GM21528 (cell line): ENCODE measurements at regions not wholly inside any gene's neighbourhood (a gene's known extent, or its start where the extent isn't known, plus 50 kb on each side); places are given as distances from the start of the nearest gene placed in this dataset.

Experiments
- ATAC-seq: cut with Tn5 transposase; IDR thresholded peaks from one replicate; pipeline ENCODE4 v1.9.1; 2021; ENCODE audit warnings: mild to moderate bottlenecking, moderate library complexity; ENCODE audit not compliant: unreplicated experiment, low FRiP score

- no peak for ATAC-seq
Observed at GRCh38 chr12:107318806-107319532, 225.6 kb upstream of the CRY1 start.

- ATAC-seq, result no peak
Observed at GRCh38 chr12:107319533-107320032, 226.2 kb upstream of the CRY1 start.

GRCh38 chr12:107320033-107320928 lies 226.9 kb upstream of the CRY1 start:
- ATAC-seq, result no peak

GRCh38 chr12:107320929-107321631 lies 227.7 kb upstream of the CRY1 start:
- ATAC-seq, result no peak

GRCh38 chr12:107322063-107322462 lies 228.7 kb upstream of the CRY1 start:
- ATAC-seq, result no peak

- no peak for ATAC-seq
Observed at GRCh38 chr12:107325075-107325608, 231.8 kb upstream of the CRY1 start.

GRCh38 chr12:107326237-107326636 lies 232.9 kb upstream of the CRY1 start:
- ATAC-seq, result no peak

- ATAC-seq, result no peak
Observed at GRCh38 chr12:107327651-107328182, 234.4 kb upstream of the CRY1 start.

GRCh38 chr12:107328442-107329133 lies 235.2 kb upstream of the CRY1 start:
- ATAC-seq, result no peak

- ATAC-seq, result no peak
Observed at GRCh38 chr12:107329569-107330324, 236.4 kb upstream of the CRY1 start.

- ATAC-seq, result no peak
Observed at GRCh38 chr12:107330831-107331431, 237.6 kb upstream of the CRY1 start.

GRCh38 chr12:107331471-107331870 lies 238.1 kb upstream of the CRY1 start:
- no peak for ATAC-seq

GRCh38 chr12:107331912-107332311 lies 238.6 kb upstream of the CRY1 start:
- ATAC-seq, result no peak

GRCh38 chr12:107332743-107333142 lies 239.4 kb upstream of the CRY1 start:
- ATAC-seq, result no peak

- no peak for ATAC-seq
Observed at GRCh38 chr12:107335802-107336570, 242.6 kb upstream of the CRY1 start.

- ATAC-seq, result no peak
Observed at GRCh38 chr12:107336695-107337094, 243.3 kb upstream of the CRY1 start.

- no peak for ATAC-seq
Observed at GRCh38 chr12:107337346-107338095, 244.2 kb upstream of the CRY1 start.
